HEK293T (cell line): ENCODE measurements at regions not wholly inside any gene's neighbourhood (a gene's known extent, or its start where the extent isn't known, plus 50 kb on each side); places are given as distances from the start of the nearest gene placed in this dataset.

Source experiments
- FOXA1 ChIP-seq: fragments of 450-650 bp; IDR thresholded peaks from 2 replicates; pipeline ENCODE4 v1.6.1; 2016; ENCODE audit warnings: mild to moderate bottlenecking
- HDGF ChIP-seq: fragments of 450-650 bp; IDR thresholded peaks from 2 replicates; pipeline ENCODE4 v1.6.1; 2017; ENCODE audit warnings: antibody characterized with exemption, borderline replicate concordance

- TF ChIP-seq FOXA1 (no peak), HDGF (no peak)
Measured at GRCh38 chr4:14028862-14029261, 401.3 kb upstream of the BOD1L1 start.
